ENCODE measurements at regions not wholly inside any gene's neighbourhood (a gene's known extent, or its start where the extent isn't known, plus 50 kb on each side); places are given as distances from the start of the nearest gene placed in this dataset.

GRCh38 chr12:25417071-25417470, 136.0 kb downstream of the LMNTD1 start:
- TF ChIP-seq, protein P1, sequence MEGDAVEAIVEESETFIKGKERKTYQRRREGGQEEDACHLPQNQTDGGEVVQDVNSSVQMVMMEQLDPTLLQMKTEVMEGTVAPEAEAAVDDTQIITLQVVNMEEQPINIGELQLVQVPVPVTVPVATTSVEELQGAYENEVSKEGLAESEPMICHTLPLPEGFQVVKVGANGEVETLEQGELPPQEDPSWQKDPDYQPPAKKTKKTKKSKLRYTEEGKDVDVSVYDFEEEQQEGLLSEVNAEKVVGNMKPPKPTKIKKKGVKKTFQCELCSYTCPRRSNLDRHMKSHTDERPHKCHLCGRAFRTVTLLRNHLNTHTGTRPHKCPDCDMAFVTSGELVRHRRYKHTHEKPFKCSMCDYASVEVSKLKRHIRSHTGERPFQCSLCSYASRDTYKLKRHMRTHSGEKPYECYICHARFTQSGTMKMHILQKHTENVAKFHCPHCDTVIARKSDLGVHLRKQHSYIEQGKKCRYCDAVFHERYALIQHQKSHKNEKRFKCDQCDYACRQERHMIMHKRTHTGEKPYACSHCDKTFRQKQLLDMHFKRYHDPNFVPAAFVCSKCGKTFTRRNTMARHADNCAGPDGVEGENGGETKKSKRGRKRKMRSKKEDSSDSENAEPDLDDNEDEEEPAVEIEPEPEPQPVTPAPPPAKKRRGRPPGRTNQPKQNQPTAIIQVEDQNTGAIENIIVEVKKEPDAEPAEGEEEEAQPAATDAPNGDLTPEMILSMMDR (IDR thresholded peaks at IDR 0.05; ENCODE audit: low read depth, low read length, missing input control), result no peak
- TF ChIP-seq RAD21 (IDR thresholded peaks at IDR 0.05), result no peak
- TF ChIP-seq YY1 (IDR thresholded peaks at IDR 0.05), result no peak
- TF ChIP-seq JUND (IDR thresholded peaks at IDR 0.05), result no peak
- TF ChIP-seq TAF1 (conservative IDR thresholded peaks at IDR 0.05), result no peak
- TF ChIP-seq REST (IDR thresholded peaks at IDR 0.05), result no peak
- TF ChIP-seq SP1 (IDR thresholded peaks at IDR 0.05), result no peak

Measured in liver (tissue), 3 donors.